Transverse colon (tissue), 3 donors: ENCODE measurements at regions not wholly inside any gene's neighbourhood (a gene's known extent, or its start where the extent isn't known, plus 50 kb on each side); places are given as distances from the start of the nearest gene placed in this dataset.

Source experiments
- POLR2A ChIP-seq: fragments of 450-650 bp; IDR thresholded peaks from one replicate; pipeline ENCODE4 v1.6.1; 2016; ENCODE audit warnings: antibody characterized with exemption, mild to moderate bottlenecking, moderate library complexity
- TF ChIP-seq, protein P1 (sequence below), 5 experiments: fragments of 200-600 bp in 3 of 5; fragments of 450-650 bp in 2 of 5; sonication (generic) in 3 of 5; IDR thresholded peaks; 1 replicate in 2 of 5; 2 replicates in 3 of 5; pipeline ENCODE4 v1.5.1; 2016 to 2017; ENCODE audit warnings: antibody characterized with exemption in 5 of 5, inconsistent platforms in 3 of 5, mild to moderate bottlenecking in 2 of 5, moderate library complexity in 1 of 5

DNA sequence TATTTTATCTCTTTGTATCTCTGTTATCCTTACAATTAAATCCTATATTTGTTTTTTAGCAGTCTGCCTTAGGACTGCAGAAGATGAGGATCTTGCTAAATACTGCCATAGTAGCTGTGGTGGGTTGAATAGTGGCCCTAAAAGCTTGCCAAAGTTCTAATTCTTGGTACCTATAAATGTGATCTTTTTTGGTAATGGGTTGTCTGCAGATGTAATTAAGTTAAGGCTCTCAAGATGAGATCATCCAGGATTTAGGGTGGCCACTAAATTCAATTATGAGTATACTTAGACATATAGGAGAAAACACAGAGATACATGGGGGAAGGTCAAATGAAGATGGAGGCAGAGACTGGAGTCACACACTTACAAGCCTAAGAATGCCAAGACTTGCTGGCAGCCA lies 1753.7 kb downstream of the RPA4 start:
- TF ChIP-seq, protein P1, sequence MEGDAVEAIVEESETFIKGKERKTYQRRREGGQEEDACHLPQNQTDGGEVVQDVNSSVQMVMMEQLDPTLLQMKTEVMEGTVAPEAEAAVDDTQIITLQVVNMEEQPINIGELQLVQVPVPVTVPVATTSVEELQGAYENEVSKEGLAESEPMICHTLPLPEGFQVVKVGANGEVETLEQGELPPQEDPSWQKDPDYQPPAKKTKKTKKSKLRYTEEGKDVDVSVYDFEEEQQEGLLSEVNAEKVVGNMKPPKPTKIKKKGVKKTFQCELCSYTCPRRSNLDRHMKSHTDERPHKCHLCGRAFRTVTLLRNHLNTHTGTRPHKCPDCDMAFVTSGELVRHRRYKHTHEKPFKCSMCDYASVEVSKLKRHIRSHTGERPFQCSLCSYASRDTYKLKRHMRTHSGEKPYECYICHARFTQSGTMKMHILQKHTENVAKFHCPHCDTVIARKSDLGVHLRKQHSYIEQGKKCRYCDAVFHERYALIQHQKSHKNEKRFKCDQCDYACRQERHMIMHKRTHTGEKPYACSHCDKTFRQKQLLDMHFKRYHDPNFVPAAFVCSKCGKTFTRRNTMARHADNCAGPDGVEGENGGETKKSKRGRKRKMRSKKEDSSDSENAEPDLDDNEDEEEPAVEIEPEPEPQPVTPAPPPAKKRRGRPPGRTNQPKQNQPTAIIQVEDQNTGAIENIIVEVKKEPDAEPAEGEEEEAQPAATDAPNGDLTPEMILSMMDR (IDR thresholded peaks at IDR 0.05) = no peak
- no peak for TF ChIP-seq POLR2A
